Ovary (tissue), 3 donors: ENCODE measurements at regions not wholly inside any gene's neighbourhood (a gene's known extent, or its start where the extent isn't known, plus 50 kb on each side); places are given as distances from the start of the nearest gene placed in this dataset.

Experiments
- EP300 ChIP-seq: sonication (generic); formaldehyde crosslinking; IDR thresholded peaks from one replicate; pipeline ENCODE4 v1.6.1; 2017; ENCODE audit warnings: antibody characterized with exemption
- POLR2A ChIP-seq: fragments of 450-650 bp; IDR thresholded peaks from one replicate; pipeline ENCODE4 v1.6.1; 2017; ENCODE audit warnings: antibody characterized with exemption, mild to moderate bottlenecking, moderate library complexity
- TF ChIP-seq, protein P1 (sequence below), 3 donors: fragments of 450-650 bp in 2 of 3; fragments of 200-600 bp in 1 of 3; IDR thresholded peaks; one replicate each; pipeline versions ENCODE4 v1.5.1 to v1.8.0; 2016 to 2022; ENCODE audit warnings: antibody characterized with exemption in 3 of 3, mild to moderate bottlenecking in 1 of 3
- donor health status: DM: no; HTN: no; CAD: no.

DNA sequence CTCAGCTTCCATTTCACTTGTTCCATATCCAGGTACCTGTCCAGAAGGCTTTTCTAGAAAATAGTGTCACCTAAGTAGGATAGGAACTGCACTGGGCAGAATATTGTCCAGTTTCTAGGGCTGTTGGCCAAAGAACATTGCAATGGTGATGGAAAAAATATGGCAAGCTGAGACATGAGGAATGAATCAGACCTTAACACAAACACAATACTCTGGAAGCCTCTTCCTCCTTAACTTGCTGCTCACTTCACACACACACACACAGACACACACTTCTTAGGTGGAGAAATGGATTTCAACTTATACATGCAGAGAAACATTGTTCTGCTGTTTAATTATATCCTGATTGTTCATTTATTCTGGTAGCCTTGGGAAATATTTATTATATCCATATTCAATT is 203.0 kb upstream of the RGS17 start:
- TF ChIP-seq EP300, result no peak
- TF ChIP-seq, protein P1, sequence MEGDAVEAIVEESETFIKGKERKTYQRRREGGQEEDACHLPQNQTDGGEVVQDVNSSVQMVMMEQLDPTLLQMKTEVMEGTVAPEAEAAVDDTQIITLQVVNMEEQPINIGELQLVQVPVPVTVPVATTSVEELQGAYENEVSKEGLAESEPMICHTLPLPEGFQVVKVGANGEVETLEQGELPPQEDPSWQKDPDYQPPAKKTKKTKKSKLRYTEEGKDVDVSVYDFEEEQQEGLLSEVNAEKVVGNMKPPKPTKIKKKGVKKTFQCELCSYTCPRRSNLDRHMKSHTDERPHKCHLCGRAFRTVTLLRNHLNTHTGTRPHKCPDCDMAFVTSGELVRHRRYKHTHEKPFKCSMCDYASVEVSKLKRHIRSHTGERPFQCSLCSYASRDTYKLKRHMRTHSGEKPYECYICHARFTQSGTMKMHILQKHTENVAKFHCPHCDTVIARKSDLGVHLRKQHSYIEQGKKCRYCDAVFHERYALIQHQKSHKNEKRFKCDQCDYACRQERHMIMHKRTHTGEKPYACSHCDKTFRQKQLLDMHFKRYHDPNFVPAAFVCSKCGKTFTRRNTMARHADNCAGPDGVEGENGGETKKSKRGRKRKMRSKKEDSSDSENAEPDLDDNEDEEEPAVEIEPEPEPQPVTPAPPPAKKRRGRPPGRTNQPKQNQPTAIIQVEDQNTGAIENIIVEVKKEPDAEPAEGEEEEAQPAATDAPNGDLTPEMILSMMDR (IDR thresholded peaks at IDR 0.05), result no peak
- TF ChIP-seq POLR2A, result no peak
